ENCODE measurements at regions not wholly inside any gene's neighbourhood (a gene's known extent, or its start where the extent isn't known, plus 50 kb on each side); places are given as distances from the start of the nearest gene placed in this dataset.

- no peak overlapping the region for H2BK120ac ChIP-seq (replicated peaks; ENCODE audit: low read depth, low read length)
- FAIRE-seq (no peak), DNase-seq (ENCODE audit: low read depth in 1 of 2, low spot score in 2 of 2) (no peak)
- 90% methylated on average over 4 of the region's 4 CpGs; no CpG with 5 or more reads in 1 of the 2 experiments for WGBS, 2 experiments (ENCODE audit: extremely low coverage in 1 of 2, insufficient coverage in 1 of 2, insufficient read length in 1 of 2, insufficient replicate concordance in 2 of 2, low coverage in 1 of 2, low lambda C conversion rate in 2 of 2, missing lambda C conversion rate in 1 of 2)
- no peak overlapping the region for H3K4me2 ChIP-seq (ENCODE audit: insufficient read depth in 1 of 2, low read depth in 2 of 2, low read length in 2 of 2)
- no peak overlapping the region for H2BK12ac ChIP-seq (ENCODE audit: low read depth, low read length)
- H3K27me3 ChIP-seq (replicated peaks in 1 of 4; ENCODE audit: control insufficient read depth in 3 of 4, extremely low read depth in 1 of 4, insufficient read depth in 3 of 4, low read length in 3 of 4): no peaks in the 10 kb centered on the region
- no peak overlapping the region for H2BK5ac ChIP-seq (ENCODE audit: low read depth, low read length)
- no peak overlapping the region for H2AFZ ChIP-seq (ENCODE audit: low read length)
- no peak overlapping the region for H3K27ac ChIP-seq (ENCODE audit: low read depth, low read length)
- H3K79me1 ChIP-seq (ENCODE audit: low read depth, low read length): no peaks in the 10 kb centered on the region
- no peak overlapping the region for H3K4ac ChIP-seq (replicated peaks; ENCODE audit: insufficient read length, low read depth, low read length)
- H3K79me2 ChIP-seq (ENCODE audit: control insufficient read depth in 1 of 2, insufficient read depth in 2 of 2, low read length in 2 of 2): no peaks in the 10 kb centered on the region
- H3K23me2 ChIP-seq (ENCODE audit: low read depth, low read length): no peaks in the 10 kb centered on the region
- no peak overlapping the region for H3K23ac ChIP-seq (ENCODE audit: insufficient read length)
- no peaks in the 10 kb centered on the region for H4K20me1 ChIP-seq (replicated peaks in 1 of 2; ENCODE audit: control insufficient read depth in 1 of 2, insufficient read depth in 2 of 2, low read length in 2 of 2)
- CTCF ChIA-PET (ENCODE audit: partially characterized antibody): no interaction called here
- POLR2A ChIA-PET (ENCODE audit: partially characterized antibody): no interaction called here
- no peak overlapping the region for H2AK5ac ChIP-seq (ENCODE audit: low read depth, low read length)
- no peak overlapping the region for H3K9ac ChIP-seq (replicated peaks in 1 of 4; ENCODE audit: extremely low read depth in 1 of 4, low read depth in 3 of 4, low read length in 3 of 4)
- H3K36me3 ChIP-seq (ENCODE audit: control insufficient read depth in 2 of 4, insufficient read depth in 4 of 4, low read length in 3 of 4): no peaks in the 10 kb centered on the region; a peak in 1 of 8 replicates
- H3K4me1 ChIP-seq (replicated peaks in 1 of 4; ENCODE audit: control insufficient read depth in 3 of 4, insufficient read depth in 4 of 4, low read length in 3 of 4): peaks cover 0 to 6% (median 2%) of the 10 kb centered on the region in 4 experiments; a peak in 2 of 7 replicates
- H3K18ac ChIP-seq (ENCODE audit: extremely low read depth, low read length): no peak overlapping the region
- no peak overlapping the region for H3K14ac ChIP-seq (ENCODE audit: insufficient read length)
- no peak overlapping the region for H2BK15ac ChIP-seq (ENCODE audit: low read length)
- H4K5ac ChIP-seq (ENCODE audit: insufficient read length, low read depth, low read length): no peak overlapping the region
- no peak overlapping the region for H4K91ac ChIP-seq (replicated peaks; ENCODE audit: insufficient read length, low read length)
- no peak overlapping the region for H3K56ac ChIP-seq (replicated peaks; ENCODE audit: insufficient read length, low read depth, low read length)
- no peak overlapping the region for H2BK20ac ChIP-seq (ENCODE audit: low read length)
- peaks cover 11 to 18% of the 10 kb centered on the region in 2 experiments for H3K9me3 ChIP-seq (ENCODE audit: insufficient read depth in 2 of 2, low read depth in 1 of 2, low read length in 1 of 2)
- H4K8ac ChIP-seq (ENCODE audit: extremely low read depth, insufficient read depth, low read length): no peak overlapping the region
- H3K4me3 ChIP-seq (ENCODE audit: extremely low read depth in 1 of 4, insufficient read depth in 2 of 4, low read depth in 3 of 4, low read length in 4 of 4): no peak overlapping the region
- no peak for TF ChIP-seq SIRT6 (IDR thresholded peaks at IDR 0.05; ENCODE audit: low read length)
- no peak for TF ChIP-seq NANOG (IDR thresholded peaks at IDR 0.05; ENCODE audit: insufficient read depth, low read depth, low read length, poor library complexity, severe bottlenecking)
- no peak for TF ChIP-seq CHD1 (IDR thresholded peaks at IDR 0.05; ENCODE audit: low read depth, low read length)
- no peak for TF ChIP-seq KDM5A (IDR thresholded peaks at IDR 0.05; ENCODE audit: low read length)
- no peak for TF ChIP-seq KDM1A (IDR thresholded peaks at IDR 0.05; ENCODE audit: borderline replicate concordance, low read length)
Observed at GRCh38 chr11:27938011-27938410, 169.9 kb downstream of the KIF18A start.
